HepG2 (cell line): ENCODE measurements at regions not wholly inside any gene's neighbourhood (a gene's known extent, or its start where the extent isn't known, plus 50 kb on each side); places are given as distances from the start of the nearest gene placed in this dataset.

ENCODE experiments used
- ATAC-seq: fragments of 200-7000 bp; cut with Tn5 transposase; 3 replicates; pipeline ENCODE4 v1.9.1; 2020; ENCODE audit warnings: mild to moderate bottlenecking, moderate library complexity
- BruUV-seq: library from RNA; stranded (reverse); fragments of 400-500 nt; replicated peaks from 2 replicates; lab custom pipeline; 2021; lab: Mats Ljungman, UMichigan
- CTCF ChIA-PET: fragments of 300-600 bp; formaldehyde crosslinking; extraction: SDS; loops from one replicate; lab custom pipeline; 2021; ENCODE audit warnings: low total read pairs, inconsistent platforms, low intra/inter-chr PET ratio; lab: Yijun Ruan, JAX
- POLR2A ChIA-PET: fragments of 350-600 bp; sonication (Branson Sonifier 250); formaldehyde crosslinking; loops from one replicate; lab custom pipeline; 2020; ENCODE audit warnings: antibody characterized with exemption, inconsistent platforms; lab: Yijun Ruan, JAX
- DNase-seq: peaks from one replicate; pipeline ENCODE4 v3.0.0-alpha.2; 2015; ENCODE audit warnings: low spot score
- FAIRE-seq: peaks from 3 replicates; lab custom pipeline; 2011; peaks lifted over from hg19 to GRCh38; lab: Jason Lieb, UNC
- H2AFZ ChIP-seq: one replicate; pipeline ENCODE4 v1.6.1; 2011; ENCODE audit warnings: low read length, inconsistent platforms
- H3K27ac ChIP-seq: fragments of 300-600 bp; 3 replicates; pipeline ENCODE4 v1.8.0; 2011; ENCODE audit warnings: mixed run types, mild to moderate bottlenecking, mixed read lengths, low read length, inconsistent platforms; ENCODE audit not compliant: insufficient read depth; ENCODE audit errors: extremely low read length
- H3K27me3 ChIP-seq, 2 experiments: fragments of 200-600 bp in 1 of 2; 2 replicates in 1 of 2; 3 replicates in 1 of 2; pipeline versions ENCODE4 v1.6.0 to v1.8.0; 2011; ENCODE audit warnings: low read length in 2 of 2, mild to moderate bottlenecking in 2 of 2, moderate library complexity in 2 of 2, inconsistent platforms in 1 of 2; ENCODE audit not compliant: insufficient read depth in 2 of 2, control insufficient read depth in 1 of 2
- H3K36me3 ChIP-seq, 2 experiments: fragments of 200-600 bp in 1 of 2; replicated peaks in 1 of 2; 2 replicates in 1 of 2; 3 replicates in 1 of 2; pipeline versions ENCODE4 v1.5.1 to v1.8.0; 2011; ENCODE audit warnings: low read length in 2 of 2, inconsistent platforms in 1 of 2; ENCODE audit not compliant: insufficient read depth in 2 of 2, control insufficient read depth in 1 of 2
- H3K4me1 ChIP-seq: 2 replicates; pipeline ENCODE4 v1.5.1; 2012; ENCODE audit warnings: low read length, inconsistent platforms; ENCODE audit not compliant: insufficient read depth
- H3K4me2 ChIP-seq: 2 replicates; pipeline ENCODE4 v1.6.0; 2011; ENCODE audit warnings: low read depth, low read length, inconsistent platforms
- H3K4me3 ChIP-seq, 3 experiments: fragments of 200-600 bp in 1 of 3; sonication (generic), shearing (Covaris generic) in 1 of 3; replicated peaks in 1 of 3; 2 replicates each; pipeline ENCODE4 v1.5.1; 2011 to 2016; ENCODE audit warnings: low read length in 3 of 3, inconsistent platforms in 2 of 3, low read depth in 2 of 3, mild to moderate bottlenecking in 2 of 3, control low read depth in 1 of 3, mixed read lengths in 1 of 3; ENCODE audit not compliant: insufficient read depth in 1 of 3
- H3K79me2 ChIP-seq: one replicate; pipeline ENCODE4 v1.6.1; 2011; ENCODE audit warnings: low read length, inconsistent platforms; ENCODE audit not compliant: insufficient read depth
- H3K9ac ChIP-seq: 2 replicates; pipeline ENCODE4 v1.6.0; 2011; ENCODE audit warnings: mild to moderate bottlenecking, low read depth, low read length, inconsistent platforms; ENCODE audit not compliant: insufficient read depth
- H3K9me3 ChIP-seq: 2 replicates; pipeline ENCODE4 v1.5.1; 2012; ENCODE audit warnings: mild to moderate bottlenecking, low read length
- H4K20me1 ChIP-seq: 2 replicates; pipeline ENCODE4 v1.6.0; 2011; ENCODE audit warnings: inconsistent platforms, mild to moderate bottlenecking, low read length, moderate library complexity; ENCODE audit not compliant: insufficient read depth
- ATF7 ChIP-seq, 2 experiments: fragments of 450-650 bp in 1 of 2; sonication (generic) in 1 of 2; formaldehyde crosslinking in 1 of 2; IDR thresholded peaks; 2 replicates each; pipeline versions ENCODE4 v1.4.0 to v1.6.1; 2016 to 2020; ENCODE audit warnings: antibody characterized with exemption in 1 of 2, mild to moderate bottlenecking in 1 of 2, missing genetic modification reagents in 1 of 2
- HNRNPH1 ChIP-seq: fragments of 200-400 bp; formaldehyde crosslinking; optimal IDR thresholded peaks from 2 replicates; pipeline ENCODE3; 2017; ENCODE audit warnings: mild to moderate bottlenecking, low read depth, low read length
- MED13 ChIP-seq: sonication (generic); formaldehyde crosslinking; IDR thresholded peaks from 2 replicates; pipeline ENCODE4 v1.5.0; 2020; ENCODE audit warnings: missing genetic modification reagents
- NRL ChIP-seq: sonication (generic); formaldehyde crosslinking; IDR thresholded peaks from 2 replicates; pipeline ENCODE4 v1.5.0; 2020; ENCODE audit warnings: missing genetic modification reagents, mild to moderate bottlenecking, moderate library complexity, borderline replicate concordance
- ZBTB33 ChIP-seq: sonication (generic); formaldehyde crosslinking; IDR thresholded peaks from 2 replicates; pipeline ENCODE4 v1.4.0; 2020; ENCODE audit warnings: missing genetic modification reagents
- ZBTB7A ChIP-seq: sonication (generic); formaldehyde crosslinking; IDR thresholded peaks from 2 replicates; pipeline ENCODE4 v1.8.0; 2022; ENCODE audit warnings: mild to moderate bottlenecking, missing genetic modification reagents
- ZMYM2 ChIP-seq: sonication (generic); formaldehyde crosslinking; IDR thresholded peaks from 2 replicates; pipeline ENCODE4 v1.8.0; 2022; ENCODE audit warnings: mild to moderate bottlenecking, missing genetic modification reagents
- ZNF550 ChIP-seq: sonication (generic); formaldehyde crosslinking; IDR thresholded peaks from 2 replicates; pipeline ENCODE4 v1.4.0; 2020; ENCODE audit warnings: mild to moderate bottlenecking, missing genetic modification reagents, borderline replicate concordance
- ZNF616 ChIP-seq: sonication (generic); formaldehyde crosslinking; IDR thresholded peaks from 2 replicates; pipeline ENCODE4 v1.5.0; 2020; ENCODE audit warnings: low read depth, mild to moderate bottlenecking, missing genetic modification reagents
- ZNF687 ChIP-seq: sonication (generic); formaldehyde crosslinking; IDR thresholded peaks from 2 replicates; pipeline ENCODE4 v1.5.1; 2020; ENCODE audit warnings: mild to moderate bottlenecking, missing genetic modification reagents, moderate library complexity
- ZNF781 ChIP-seq: sonication (generic); formaldehyde crosslinking; IDR thresholded peaks from 2 replicates; pipeline ENCODE4 v1.5.1; 2020; ENCODE audit warnings: borderline replicate concordance, mild to moderate bottlenecking, missing genetic modification reagents; ENCODE audit errors: not compliant biosample characterization
- WGBS: methylation state at CpG from one replicate; pipeline ENCODE4 v1.1.6; 2017; ENCODE audit warnings: low lambda C conversion rate; 5-methylcytosine and 5-hydroxymethylcytosine counted together
- in situ Hi-C: cut with HindIII; loops from 2 replicates; pipeline ENCODE4 v1.10.0; 2017; ENCODE audit warnings: low pct_unique_long_range_greater_than_20kb; ENCODE audit not compliant: extremely low pct_ligation_motif_present
- intact Hi-C: fragments of 100-400 bp; cut with micrococcal nuclease; formaldehyde crosslinking; loops from one replicate; pipeline ENCODE4 v1.10.0; 2022; ENCODE audit not compliant: unreplicated experiment
- TF ChIP-seq, protein P1 (sequence below): sonication (generic); formaldehyde crosslinking; IDR thresholded peaks from 2 replicates; pipeline ENCODE4 v1.4.0; 2020; ENCODE audit warnings: missing genetic modification reagents

- TF ChIP-seq ZNF781 (CRISPR knock-in tag) (no peak), ZBTB7A (CRISPR knock-in tag) (no peak), NRL (CRISPR knock-in tag) (no peak), ZNF687 (CRISPR knock-in tag) (no peak)
These were observed 718.8 kb downstream of the TLR4 start (continued) for GRCh38 chr9:118423021-118423420.

- no TSS peak for BruUV-seq
- Histone ChIP-seq H3K4me1 (no peaks in the 10 kb centered on the region), H3K4me3 (no peak overlapping the region), H4K20me1 (no peaks in the 10 kb centered on the region), H3K79me2 (no peaks in the 10 kb centered on the region), H3K4me2 (no peak overlapping the region), H3K27ac (no peak overlapping the region), H3K27me3 (no peaks in the 10 kb centered on the region), H3K9me3 (peaks cover 73% of the 10 kb centered on the region), H3K9ac (no peak overlapping the region), H3K36me3 (no peaks in the 10 kb centered on the region), H2AFZ (no peak overlapping the region)
- in situ Hi-C loops (no loop called here), intact Hi-C loops (no loop called here)
- FAIRE-seq (no peak), DNase-seq (no peak), ATAC-seq (no peak)
- ChIA-PET CTCF (no interaction called here), POLR2A (no interaction called here)
- WGBS = 37% methylated on average over 4 of the region's 4 CpGs
- TF ChIP-seq, protein P1, sequence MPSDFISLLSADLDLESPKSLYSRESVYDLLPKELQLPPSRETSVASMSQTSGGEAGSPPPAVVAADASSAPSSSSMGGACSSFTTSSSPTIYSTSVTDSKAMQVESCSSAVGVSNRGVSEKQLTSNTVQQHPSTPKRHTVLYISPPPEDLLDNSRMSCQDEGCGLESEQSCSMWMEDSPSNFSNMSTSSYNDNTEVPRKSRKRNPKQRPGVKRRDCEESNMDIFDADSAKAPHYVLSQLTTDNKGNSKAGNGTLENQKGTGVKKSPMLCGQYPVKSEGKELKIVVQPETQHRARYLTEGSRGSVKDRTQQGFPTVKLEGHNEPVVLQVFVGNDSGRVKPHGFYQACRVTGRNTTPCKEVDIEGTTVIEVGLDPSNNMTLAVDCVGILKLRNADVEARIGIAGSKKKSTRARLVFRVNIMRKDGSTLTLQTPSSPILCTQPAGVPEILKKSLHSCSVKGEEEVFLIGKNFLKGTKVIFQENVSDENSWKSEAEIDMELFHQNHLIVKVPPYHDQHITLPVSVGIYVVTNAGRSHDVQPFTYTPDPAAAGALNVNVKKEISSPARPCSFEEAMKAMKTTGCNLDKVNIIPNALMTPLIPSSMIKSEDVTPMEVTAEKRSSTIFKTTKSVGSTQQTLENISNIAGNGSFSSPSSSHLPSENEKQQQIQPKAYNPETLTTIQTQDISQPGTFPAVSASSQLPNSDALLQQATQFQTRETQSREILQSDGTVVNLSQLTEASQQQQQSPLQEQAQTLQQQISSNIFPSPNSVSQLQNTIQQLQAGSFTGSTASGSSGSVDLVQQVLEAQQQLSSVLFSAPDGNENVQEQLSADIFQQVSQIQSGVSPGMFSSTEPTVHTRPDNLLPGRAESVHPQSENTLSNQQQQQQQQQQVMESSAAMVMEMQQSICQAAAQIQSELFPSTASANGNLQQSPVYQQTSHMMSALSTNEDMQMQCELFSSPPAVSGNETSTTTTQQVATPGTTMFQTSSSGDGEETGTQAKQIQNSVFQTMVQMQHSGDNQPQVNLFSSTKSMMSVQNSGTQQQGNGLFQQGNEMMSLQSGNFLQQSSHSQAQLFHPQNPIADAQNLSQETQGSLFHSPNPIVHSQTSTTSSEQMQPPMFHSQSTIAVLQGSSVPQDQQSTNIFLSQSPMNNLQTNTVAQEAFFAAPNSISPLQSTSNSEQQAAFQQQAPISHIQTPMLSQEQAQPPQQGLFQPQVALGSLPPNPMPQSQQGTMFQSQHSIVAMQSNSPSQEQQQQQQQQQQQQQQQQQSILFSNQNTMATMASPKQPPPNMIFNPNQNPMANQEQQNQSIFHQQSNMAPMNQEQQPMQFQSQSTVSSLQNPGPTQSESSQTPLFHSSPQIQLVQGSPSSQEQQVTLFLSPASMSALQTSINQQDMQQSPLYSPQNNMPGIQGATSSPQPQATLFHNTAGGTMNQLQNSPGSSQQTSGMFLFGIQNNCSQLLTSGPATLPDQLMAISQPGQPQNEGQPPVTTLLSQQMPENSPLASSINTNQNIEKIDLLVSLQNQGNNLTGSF (CRISPR knock-in tag) = no peak
- TF ChIP-seq ZNF616 (CRISPR knock-in tag) (no peak), ZMYM2 (CRISPR knock-in tag) (no peak), ZNF550 (CRISPR knock-in tag) (no peak), ATF7 (IDR thresholded peaks at IDR 0.05) (no peak), ATF7 (CRISPR knock-in tag; IDR thresholded peaks at IDR 0.05) (no peak), MED13 (CRISPR knock-in tag) (no peak), HNRNPH1 (no peak), ZBTB33 (CRISPR knock-in tag) (no peak)
These were observed 719.5 kb downstream of the TLR4 start for GRCh38 chr9:118423721-118424120.
